HG03095 (cell line): ENCODE measurements at regions not wholly inside any gene's neighbourhood (a gene's known extent, or its start where the extent isn't known, plus 50 kb on each side); places are given as distances from the start of the nearest gene placed in this dataset.

ENCODE experiments used
- ATAC-seq: cut with Tn5 transposase; IDR thresholded peaks from one replicate; pipeline ENCODE4 v1.9.1; 2021; ENCODE audit warnings: moderate library complexity; ENCODE audit not compliant: unreplicated experiment

GRCh38 chr9:96183751-96184150 is 118.2 kb downstream of the HSD17B3 start:
- ATAC-seq: no peak

GRCh38 chr9:96178153-96178552 is 123.8 kb downstream of the HSD17B3 start:
- no peak for ATAC-seq

- no peak for ATAC-seq
Measured at GRCh38 chr9:96177719-96178028, 124.3 kb downstream of the HSD17B3 start.

- ATAC-seq: no peak
Measured at GRCh38 chr9:96177005-96177718, 124.8 kb downstream of the HSD17B3 start.

GRCh38 chr9:96175796-96176195 is 126.2 kb downstream of the HSD17B3 start:
- no peak for ATAC-seq

GRCh38 chr9:96175001-96175400 is 127.0 kb downstream of the HSD17B3 start:
- no peak for ATAC-seq

- no peak for ATAC-seq
Measured at GRCh38 chr9:96174371-96174770, 127.6 kb downstream of the HSD17B3 start.

GRCh38 chr9:96173640-96174039 is 128.3 kb downstream of the HSD17B3 start:
- no peak for ATAC-seq

- ATAC-seq: no peak
Measured at GRCh38 chr9:96172797-96173196, 129.2 kb downstream of the HSD17B3 start.

- ATAC-seq: no peak
Measured at GRCh38 chr9:96171728-96172127, 130.2 kb downstream of the HSD17B3 start.

GRCh38 chr9:96169901-96170300 is 132.1 kb downstream of the HSD17B3 start:
- ATAC-seq: no peak

GRCh38 chr9:96169484-96169883 is 132.5 kb downstream of the HSD17B3 start:
- no peak for ATAC-seq

- ATAC-seq: no peak
Measured at GRCh38 chr9:96168882-96169281, 133.1 kb downstream of the HSD17B3 start.

GRCh38 chr9:96167011-96167410 is 135.0 kb downstream of the HSD17B3 start:
- ATAC-seq: no peak

GRCh38 chr9:96164268-96164683 is 137.7 kb downstream of the HSD17B3 start:
- ATAC-seq: no peak

GRCh38 chr9:96163712-96164111 is 138.3 kb downstream of the HSD17B3 start:
- ATAC-seq: no peak

- no peak for ATAC-seq
Measured at GRCh38 chr9:96163161-96163560, 138.8 kb downstream of the HSD17B3 start.

GRCh38 chr9:96161819-96162218 is 140.2 kb downstream of the HSD17B3 start:
- no peak for ATAC-seq

GRCh38 chr9:96160866-96161265 is 141.1 kb downstream of the HSD17B3 start:
- ATAC-seq: no peak

- no peak for ATAC-seq
Measured at GRCh38 chr9:96160168-96160567, 141.8 kb downstream of the HSD17B3 start.

GRCh38 chr9:96159596-96159995 is 142.4 kb downstream of the HSD17B3 start:
- no peak for ATAC-seq

- ATAC-seq: no peak
Measured at GRCh38 chr9:96158909-96159575, 142.9 kb downstream of the HSD17B3 start.

- ATAC-seq: no peak
Measured at GRCh38 chr9:96158147-96158546, 143.8 kb downstream of the HSD17B3 start.
